ENCODE measurements at regions not wholly inside any gene's neighbourhood (a gene's known extent, or its start where the extent isn't known, plus 50 kb on each side); places are given as distances from the start of the nearest gene placed in this dataset.

- DNase-seq (ENCODE audit: low read depth), result no peak
Observed at GRCh38 chr6:165949324-165949723, 218.3 kb downstream of the TBXT start.

- no peak for DNase-seq (ENCODE audit: low read depth)
Observed at GRCh38 chr6:165944002-165944466, 223.6 kb downstream of the TBXT start.

GRCh38 chr6:165941786-165942185 lies 225.9 kb downstream of the TBXT start:
- DNase-seq (ENCODE audit: low read depth), result no peak

GRCh38 chr6:165941249-165941775 lies 226.3 kb downstream of the TBXT start:
- no peak for DNase-seq (ENCODE audit: low read depth)

GRCh38 chr6:165940366-165940765 lies 227.3 kb downstream of the TBXT start:
- no peak for DNase-seq (ENCODE audit: low read depth)

- DNase-seq (ENCODE audit: low read depth), result no peak
Observed at GRCh38 chr6:165939601-165940290, 227.9 kb downstream of the TBXT start.

- no peak for DNase-seq (ENCODE audit: low read depth)
Observed at GRCh38 chr6:165939047-165939446, 228.6 kb downstream of the TBXT start.

GRCh38 chr6:165937564-165938358 lies 229.9 kb downstream of the TBXT start:
- no peak for DNase-seq (ENCODE audit: low read depth)

- DNase-seq (ENCODE audit: low read depth), result no peak
Observed at GRCh38 chr6:165936660-165937059, 231.0 kb downstream of the TBXT start.

GRCh38 chr6:165936096-165936495 lies 231.6 kb downstream of the TBXT start:
- no peak for DNase-seq (ENCODE audit: low read depth)

- no peak for DNase-seq (ENCODE audit: low read depth)
Observed at GRCh38 chr6:165931675-165932074, 236.0 kb downstream of the TBXT start.

- DNase-seq (ENCODE audit: low read depth), result no peak
Observed at GRCh38 chr6:165930668-165931214, 236.9 kb downstream of the TBXT start.

- no peak for DNase-seq (ENCODE audit: low read depth)
Observed at GRCh38 chr6:165929607-165930006, 238.0 kb downstream of the TBXT start.

GRCh38 chr6:165926378-165926777 lies 241.3 kb downstream of the TBXT start:
- DNase-seq (ENCODE audit: low read depth), result no peak

- no peak for DNase-seq (ENCODE audit: low read depth)
Observed at GRCh38 chr6:165925474-165926156, 242.0 kb downstream of the TBXT start.

- no peak for DNase-seq (ENCODE audit: low read depth)
Observed at GRCh38 chr6:165922309-165922794, 245.3 kb downstream of the TBXT start.

- no peak for DNase-seq (ENCODE audit: low read depth)
Observed at GRCh38 chr6:165920896-165921671, 246.6 kb downstream of the TBXT start.

- DNase-seq (ENCODE audit: low read depth), result no peak
Observed at GRCh38 chr6:165917576-165917975, 250.1 kb downstream of the TBXT start.

- no peak for DNase-seq (ENCODE audit: low read depth)
Observed at GRCh38 chr6:165915022-165915770, 252.2 kb upstream of the PDE10A start.

Data from stromal cell of bone marrow (primary cell).